Activated CD4-positive, alpha-beta T cell treated with anti-CD3 and anti-CD28 coated beads for 1 hour (primary cell): ENCODE measurements at regions not wholly inside any gene's neighbourhood (a gene's known extent, or its start where the extent isn't known, plus 50 kb on each side); places are given as distances from the start of the nearest gene placed in this dataset.
"Not testable (repeated sequence)": the region's sequence is repeated elsewhere in the genome, so short reads cannot be mapped to it uniquely, and the experiment has no call there.

Experiments used
- DNase-seq: peaks from one replicate; pipeline ENCODE4 v3.0.0-alpha.2; 2020

- DNase-seq = no peak
Measured at GRCh38 chr2:7830616-7831015, 851.2 kb upstream of the ID2 start.

- DNase-seq = no peak
Measured at GRCh38 chr2:7835151-7835550, 846.7 kb upstream of the ID2 start.

GRCh38 chr2:7835693-7836680, 845.9 kb upstream of the ID2 start:
- DNase-seq = no peak

GRCh38 chr2:7837237-7837760, 844.6 kb upstream of the ID2 start:
- DNase-seq = no peak

GRCh38 chr2:7838669-7839068, 843.2 kb upstream of the ID2 start:
- DNase-seq = no peak

- DNase-seq = no peak
Measured at GRCh38 chr2:7840651-7841380, 841.0 kb upstream of the ID2 start.

- DNase-seq = no peak
Measured at GRCh38 chr2:7841751-7842150, 840.1 kb upstream of the ID2 start.

- no peak for DNase-seq
Measured at GRCh38 chr2:7844414-7844965, 837.4 kb upstream of the ID2 start.

GRCh38 chr2:7845332-7845731, 836.5 kb upstream of the ID2 start:
- no peak for DNase-seq

GRCh38 chr2:7846607-7847006, 835.2 kb upstream of the ID2 start:
- no peak for DNase-seq

GRCh38 chr2:7847321-7847720, 834.5 kb upstream of the ID2 start:
- DNase-seq = no peak

GRCh38 chr2:7849027-7849426, 832.8 kb upstream of the ID2 start:
- no peak for DNase-seq

- no peak for DNase-seq
Measured at GRCh38 chr2:7849531-7849930, 832.3 kb upstream of the ID2 start.

- DNase-seq = no peak
Measured at GRCh38 chr2:7852546-7852945, 829.3 kb upstream of the ID2 start.

- DNase-seq = no peak
Measured at GRCh38 chr2:7857904-7858303, 824.0 kb upstream of the ID2 start.

- DNase-seq = no peak
Measured at GRCh38 chr2:7858624-7859023, 823.2 kb upstream of the ID2 start.

- no peak for DNase-seq
Measured at GRCh38 chr2:7860693-7861092, 821.2 kb upstream of the ID2 start.

GRCh38 chr2:7861910-7862702, 819.8 kb upstream of the ID2 start:
- DNase-seq = no peak

GRCh38 chr2:7866104-7866503, 815.8 kb upstream of the ID2 start:
- no peak for DNase-seq

- DNase-seq = no peak
Measured at GRCh38 chr2:7866825-7867224, 815.0 kb upstream of the ID2 start.

GRCh38 chr2:7867867-7868266, 814.0 kb upstream of the ID2 start:
- no peak for DNase-seq

- no peak for DNase-seq
Measured at GRCh38 chr2:7868836-7869235, 813.0 kb upstream of the ID2 start.

- not testable (repeated sequence) for DNase-seq
Measured at GRCh38 chr2:7876445-7876844, 805.4 kb upstream of the ID2 start.
